Sigmoid colon (tissue), 4 donors: ENCODE measurements at regions not wholly inside any gene's neighbourhood (a gene's known extent, or its start where the extent isn't known, plus 50 kb on each side); places are given as distances from the start of the nearest gene placed in this dataset.

Experiments
- CTCF ChIP-seq, 4 experiments: fragments of 450-650 bp in 3 of 4; fragments of 200-600 bp in 1 of 4; IDR thresholded peaks; one replicate each; pipeline ENCODE4 v1.5.1; 2016 to 2019; ENCODE audit warnings: antibody characterized with exemption in 4 of 4, mild to moderate bottlenecking in 3 of 4, moderate library complexity in 2 of 4
- POLR2A ChIP-seq, 2 donors: fragments of 450-650 bp; IDR thresholded peaks; one replicate each; pipeline ENCODE4 v1.6.1; 2016; ENCODE audit warnings: antibody characterized with exemption in 2 of 2, mild to moderate bottlenecking in 2 of 2, moderate library complexity in 2 of 2
- POLR2AphosphoS5 ChIP-seq, 4 donors: sonication (generic); formaldehyde crosslinking; IDR thresholded peaks; one replicate each; pipeline ENCODE4 v1.6.1; 2017; ENCODE audit warnings: antibody characterized with exemption in 4 of 4

DNA sequence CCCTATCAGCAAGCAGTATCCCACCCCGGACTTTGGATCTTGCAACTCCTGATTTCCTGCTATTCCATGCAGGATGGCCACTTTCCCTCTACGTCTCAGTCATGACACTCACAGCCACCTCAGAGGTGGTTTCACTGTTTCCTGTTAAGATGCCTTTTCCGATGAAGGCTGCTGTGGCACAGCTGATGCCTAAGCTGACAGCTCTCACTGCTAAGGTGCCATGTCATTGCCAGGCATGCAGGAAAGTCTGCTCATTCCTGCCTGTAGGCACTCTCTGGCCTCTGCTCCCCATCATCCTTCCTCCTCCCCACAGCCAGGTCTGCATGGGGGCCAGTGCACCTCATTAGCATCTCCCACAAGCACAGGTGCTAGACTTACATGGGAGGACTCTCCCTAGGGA, 173.0 kb downstream of the CBLN1 start:
- TF ChIP-seq CTCF (IDR thresholded peaks at IDR 0.05) (no peak), POLR2AphosphoS5 (IDR thresholded peaks at IDR 0.05) (no peak), POLR2A (IDR thresholded peaks at IDR 0.05) (no peak)
